IPS-20b (cell line): ENCODE measurements at regions not wholly inside any gene's neighbourhood (a gene's known extent, or its start where the extent isn't known, plus 50 kb on each side); places are given as distances from the start of the nearest gene placed in this dataset.

ENCODE experiments used
- H3K27ac ChIP-seq: one replicate; pipeline ENCODE4 v1.5.1; 2013; ENCODE audit warnings: low read length
- H3K27me3 ChIP-seq: 2 replicates; pipeline ENCODE4 v1.6.1; 2013; ENCODE audit warnings: mild to moderate bottlenecking, low read length, inconsistent platforms; ENCODE audit not compliant: insufficient read depth
- H3K36me3 ChIP-seq: 2 replicates; pipeline ENCODE4 v1.6.1; 2013; ENCODE audit warnings: low read depth, mild to moderate bottlenecking, inconsistent platforms, low read length, moderate library complexity; ENCODE audit not compliant: insufficient read depth
- H3K4me1 ChIP-seq: 2 replicates; pipeline ENCODE4 v1.6.1; 2013; ENCODE audit warnings: mild to moderate bottlenecking, control low read depth, inconsistent platforms, low read length, moderate library complexity; ENCODE audit not compliant: insufficient read depth
- H3K4me3 ChIP-seq: 2 replicates; pipeline ENCODE4 v1.5.1; 2013; ENCODE audit warnings: mild to moderate bottlenecking, low read length, inconsistent platforms
- H3K9ac ChIP-seq: 2 replicates; pipeline ENCODE4 v1.6.1; 2013; ENCODE audit warnings: low read depth, mild to moderate bottlenecking, inconsistent platforms, low read length, moderate library complexity
- H3K9me3 ChIP-seq: 2 replicates; pipeline ENCODE4 v1.6.1; 2013; ENCODE audit warnings: mild to moderate bottlenecking, low read depth, low read length, inconsistent platforms; ENCODE audit not compliant: insufficient read depth

GRCh38 chr14:62602712-62603111 is 442.5 kb downstream of the KCNH5 start:
- peaks cover 1% of the 10 kb centered on the region; the same call in 1 of the 2 replicates for H3K4me1 ChIP-seq
- no peak overlapping the region for H3K4me3 ChIP-seq
- H3K27me3 ChIP-seq: no peaks in the 10 kb centered on the region
- H3K9me3 ChIP-seq: no peaks in the 10 kb centered on the region
- no peaks in the 10 kb centered on the region for H3K36me3 ChIP-seq
- H3K27ac ChIP-seq: no peak overlapping the region
- H3K9ac ChIP-seq: no peak overlapping the region

GRCh38 chr14:62604524-62604923 is 440.7 kb downstream of the KCNH5 start:
- Histone ChIP-seq H3K27me3 (no peaks in the 10 kb centered on the region), H3K9ac (no peak overlapping the region), H3K4me1 (peaks cover 4% of the 10 kb centered on the region; the same call in 1 of the 2 replicates), H3K4me3 (no peak overlapping the region), H3K27ac (no peak overlapping the region), H3K9me3 (no peaks in the 10 kb centered on the region), H3K36me3 (no peaks in the 10 kb centered on the region)

- Histone ChIP-seq H3K9me3 (no peaks in the 10 kb centered on the region), H3K9ac (no peak overlapping the region), H3K27me3 (no peaks in the 10 kb centered on the region), H3K36me3 (no peaks in the 10 kb centered on the region), H3K27ac (no peak overlapping the region), H3K4me1 (no peaks in the 10 kb centered on the region), H3K4me3 (no peak overlapping the region)
These were observed 431.1 kb downstream of the KCNH5 start for GRCh38 chr14:62614122-62614521.

- H3K27me3 ChIP-seq: no peaks in the 10 kb centered on the region
- H3K9ac ChIP-seq: no peak overlapping the region
- no peaks in the 10 kb centered on the region for H3K36me3 ChIP-seq
- H3K27ac ChIP-seq: no peak overlapping the region
- H3K9me3 ChIP-seq: no peaks in the 10 kb centered on the region
- no peaks in the 10 kb centered on the region for H3K4me1 ChIP-seq
- no peak overlapping the region for H3K4me3 ChIP-seq
These were observed 428.6 kb downstream of the KCNH5 start for GRCh38 chr14:62616668-62617067.

GRCh38 chr14:62626416-62626815 is 418.8 kb downstream of the KCNH5 start:
- H3K4me3 ChIP-seq: no peak overlapping the region
- no peaks in the 10 kb centered on the region for H3K4me1 ChIP-seq
- H3K27me3 ChIP-seq: no peaks in the 10 kb centered on the region
- H3K36me3 ChIP-seq: no peaks in the 10 kb centered on the region
- H3K27ac ChIP-seq: no peak overlapping the region
- H3K9ac ChIP-seq: no peak overlapping the region
- H3K9me3 ChIP-seq: no peaks in the 10 kb centered on the region

DNA sequence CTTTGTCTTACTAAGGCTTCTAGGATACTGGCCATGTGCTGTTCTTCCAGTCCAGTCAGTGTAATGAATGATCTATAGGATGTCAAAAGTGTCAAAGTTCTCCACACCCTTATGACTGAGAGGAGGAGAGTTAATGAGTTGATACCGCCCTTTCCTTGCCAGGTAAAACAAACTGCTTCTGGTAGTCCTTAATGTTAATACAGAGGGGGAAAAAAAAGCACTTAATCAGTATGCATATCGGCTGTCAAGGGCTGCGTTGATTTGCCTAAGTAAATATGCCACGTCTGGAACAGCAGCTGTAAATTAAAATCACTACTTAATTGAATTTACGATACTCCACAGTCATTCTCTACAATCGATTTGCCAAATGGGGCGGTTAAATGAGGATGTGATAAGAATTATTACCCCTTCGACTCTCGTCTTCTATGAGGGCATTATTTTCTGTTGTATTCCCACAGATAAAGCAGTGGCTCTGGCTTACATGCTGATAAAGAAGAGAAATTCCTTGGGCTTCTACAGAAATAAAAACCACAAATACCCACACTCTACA is 416.0 kb downstream of the KCNH5 start:
- H3K27me3 ChIP-seq: no peaks in the 10 kb centered on the region

DNA sequence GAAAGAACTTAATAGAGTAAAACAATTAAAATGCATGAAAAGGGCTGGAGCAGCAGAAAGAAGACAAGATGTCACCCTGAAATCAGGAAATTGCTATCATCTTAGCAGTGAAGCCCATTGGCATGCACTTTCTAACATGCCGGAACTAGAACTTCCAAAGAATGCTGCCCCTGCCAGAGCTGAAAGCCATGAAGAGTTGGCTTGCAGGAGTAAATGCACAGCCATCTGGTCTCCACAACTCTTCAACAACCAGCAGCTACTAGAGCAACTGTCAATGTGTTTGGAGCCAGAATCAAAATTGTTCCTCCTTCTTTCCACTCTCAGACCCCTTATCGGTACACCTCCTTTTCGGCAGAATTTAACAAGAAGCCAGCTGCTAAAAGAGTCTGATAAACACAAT is 414.1 kb downstream of the KCNH5 start:
- no peaks in the 10 kb centered on the region for H3K27me3 ChIP-seq
- no peak overlapping the region for H3K4me3 ChIP-seq
- no peak overlapping the region for H3K27ac ChIP-seq
- no peaks in the 10 kb centered on the region for H3K36me3 ChIP-seq
- peaks cover 2% of the 10 kb centered on the region; the same call in 1 of the 2 replicates for H3K9me3 ChIP-seq
- H3K9ac ChIP-seq: no peak overlapping the region
- no peaks in the 10 kb centered on the region for H3K4me1 ChIP-seq

More for the DNA sequence above, 416.0 kb downstream of the KCNH5 start:
- H3K27ac ChIP-seq: no peak overlapping the region
- no peak overlapping the region for H3K9ac ChIP-seq
- H3K4me3 ChIP-seq: no peak overlapping the region
- H3K4me1 ChIP-seq: no peaks in the 10 kb centered on the region
- H3K9me3 ChIP-seq: no peaks in the 10 kb centered on the region
- H3K36me3 ChIP-seq: no peaks in the 10 kb centered on the region

- Histone ChIP-seq H3K4me1 (no peaks in the 10 kb centered on the region), H3K9ac (no peak overlapping the region), H3K9me3 (peaks cover 6% of the 10 kb centered on the region; the same call in 1 of the 2 replicates), H3K27me3 (no peaks in the 10 kb centered on the region), H3K27ac (no peak overlapping the region), H3K36me3 (no peaks in the 10 kb centered on the region), H3K4me3 (no peak overlapping the region)
These were observed 412.5 kb downstream of the KCNH5 start for GRCh38 chr14:62632771-62633170.

- no peak overlapping the region for H3K9ac ChIP-seq
- no peaks in the 10 kb centered on the region for H3K27me3 ChIP-seq
- H3K4me1 ChIP-seq: no peaks in the 10 kb centered on the region
- no peaks in the 10 kb centered on the region for H3K36me3 ChIP-seq
- no peak overlapping the region for H3K27ac ChIP-seq
- H3K9me3 ChIP-seq: no peaks in the 10 kb centered on the region
- no peak overlapping the region for H3K4me3 ChIP-seq
These were observed 399.6 kb downstream of the KCNH5 start for GRCh38 chr14:62645649-62646048.
